ENCODE measurements at regions not wholly inside any gene's neighbourhood (a gene's known extent, or its start where the extent isn't known, plus 50 kb on each side); places are given as distances from the start of the nearest gene placed in this dataset.
"Not testable (repeated sequence)": the region's sequence is repeated elsewhere in the genome, so short reads cannot be mapped to it uniquely, and the experiment has no call there.

DNA sequence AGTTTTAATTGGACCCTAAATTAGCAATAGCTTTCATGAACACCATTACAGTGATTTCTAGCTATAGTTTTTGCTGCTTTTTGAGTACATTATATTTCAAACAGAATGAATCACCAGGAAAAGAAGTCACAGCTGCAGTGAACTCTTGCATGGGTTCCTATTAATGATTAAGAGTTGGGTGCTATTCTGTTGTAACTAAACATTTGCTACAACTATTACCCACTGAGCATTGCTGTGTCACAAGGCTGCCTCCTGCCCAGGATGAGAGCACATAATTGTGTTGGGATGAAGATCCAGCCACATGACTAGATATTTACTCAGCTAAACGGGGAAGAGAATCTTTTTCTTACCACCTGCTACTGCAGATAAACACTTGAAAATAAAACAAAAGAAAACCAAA lies 152.7 kb downstream of the GXYLT1 start:
- no peak for DNase-seq (ENCODE audit: low read depth in 6 of 9, low spot score in 9 of 9)
- Histone ChIP-seq H3K9me3 (ENCODE audit: control insufficient read depth in 2 of 2, insufficient read depth in 1 of 2, low read length in 1 of 2) (no peaks in the 10 kb centered on the region), H3K36me3 (ENCODE audit: control insufficient read depth in 2 of 2, insufficient read depth in 2 of 2, low read length in 1 of 2) (no peaks in the 10 kb centered on the region), H3K27ac (ENCODE audit: low read depth in 1 of 2, low read length in 1 of 2) (no peak overlapping the region), H3K4me3 (ENCODE audit: low read length in 2 of 2) (no peak overlapping the region), H3K27me3 (ENCODE audit: control insufficient read depth in 2 of 2, insufficient read depth in 1 of 2, low read length in 1 of 2) (no peaks in the 10 kb centered on the region), H3K4me1 (ENCODE audit: control insufficient read depth in 2 of 2, insufficient read depth in 2 of 2, low read length in 2 of 2) (no peaks in the 10 kb centered on the region)
- 85% methylated on average over 1 of the region's 1 CpG for WGBS

DNA sequence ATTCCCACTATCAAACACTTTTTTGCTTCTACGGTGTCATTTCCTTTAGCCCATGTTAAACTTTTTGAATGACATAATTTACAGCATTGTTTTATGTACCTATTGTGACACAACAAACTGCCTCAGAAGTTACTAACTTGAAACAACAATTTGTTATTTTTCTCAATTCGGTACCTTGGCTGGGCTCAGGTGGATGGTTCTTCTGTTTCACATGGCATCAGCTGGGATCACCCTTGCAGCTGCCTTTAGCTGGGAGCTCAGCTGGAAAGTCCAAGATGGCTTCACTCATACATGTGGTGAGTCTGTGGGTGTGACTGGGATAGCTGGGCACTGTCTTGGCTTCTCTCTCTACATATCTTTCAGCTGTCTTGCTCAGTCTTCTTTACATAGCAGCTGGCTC lies 156.0 kb downstream of the GXYLT1 start:
- H3K27ac ChIP-seq (ENCODE audit: low read depth in 1 of 2, low read length in 1 of 2): no peak overlapping the region
- H3K36me3 ChIP-seq (ENCODE audit: control insufficient read depth in 2 of 2, insufficient read depth in 2 of 2, low read length in 1 of 2): no peaks in the 10 kb centered on the region
- DNase-seq (ENCODE audit: low read depth in 6 of 9, low spot score in 9 of 9): no peak
- H3K4me3 ChIP-seq (ENCODE audit: low read length in 2 of 2): no peak overlapping the region
- no peaks in the 10 kb centered on the region for H3K4me1 ChIP-seq (ENCODE audit: control insufficient read depth in 2 of 2, insufficient read depth in 2 of 2, low read length in 2 of 2)
- no peaks in the 10 kb centered on the region for H3K27me3 ChIP-seq (ENCODE audit: control insufficient read depth in 2 of 2, insufficient read depth in 1 of 2, low read length in 1 of 2)
- H3K9me3 ChIP-seq (ENCODE audit: control insufficient read depth in 2 of 2, insufficient read depth in 1 of 2, low read length in 1 of 2): no peaks in the 10 kb centered on the region
- whole genome bisulfite sequencing: 99% methylated on average over 2 of the region's 2 CpGs

DNA sequence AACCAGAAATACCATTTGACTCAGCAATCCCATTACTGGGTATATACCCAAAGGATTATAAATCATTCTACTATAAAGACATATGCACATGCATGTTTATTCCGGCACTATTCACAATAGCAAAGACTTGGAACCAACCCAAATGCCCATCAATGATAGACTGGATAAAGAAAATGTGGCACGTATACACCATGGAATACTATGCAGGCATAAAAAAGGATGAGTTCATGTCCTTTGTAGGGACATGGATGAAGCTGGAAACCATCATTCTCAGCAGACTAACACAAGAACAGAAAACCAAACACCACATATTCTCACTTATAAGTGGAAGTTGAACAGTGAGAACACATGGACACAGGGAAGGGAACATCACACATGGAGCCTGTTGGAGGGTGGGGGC lies 158.2 kb downstream of the GXYLT1 start:
- not testable (repeated sequence) for H3K4me1 ChIP-seq (ENCODE audit: control insufficient read depth in 2 of 2, insufficient read depth in 2 of 2, low read length in 2 of 2); DNase-seq (ENCODE audit: low read depth in 6 of 9, low spot score in 9 of 9); H3K27me3 ChIP-seq (ENCODE audit: control insufficient read depth in 2 of 2, insufficient read depth in 1 of 2, low read length in 1 of 2); H3K4me3 ChIP-seq (ENCODE audit: low read length in 2 of 2); H3K36me3 ChIP-seq (ENCODE audit: control insufficient read depth in 2 of 2, insufficient read depth in 2 of 2, low read length in 1 of 2); H3K9me3 ChIP-seq (ENCODE audit: control insufficient read depth in 2 of 2, insufficient read depth in 1 of 2, low read length in 1 of 2); H3K27ac ChIP-seq (ENCODE audit: low read depth in 1 of 2, low read length in 1 of 2)
- WGBS: 97% methylated on average over 2 of the region's 2 CpGs

DNA sequence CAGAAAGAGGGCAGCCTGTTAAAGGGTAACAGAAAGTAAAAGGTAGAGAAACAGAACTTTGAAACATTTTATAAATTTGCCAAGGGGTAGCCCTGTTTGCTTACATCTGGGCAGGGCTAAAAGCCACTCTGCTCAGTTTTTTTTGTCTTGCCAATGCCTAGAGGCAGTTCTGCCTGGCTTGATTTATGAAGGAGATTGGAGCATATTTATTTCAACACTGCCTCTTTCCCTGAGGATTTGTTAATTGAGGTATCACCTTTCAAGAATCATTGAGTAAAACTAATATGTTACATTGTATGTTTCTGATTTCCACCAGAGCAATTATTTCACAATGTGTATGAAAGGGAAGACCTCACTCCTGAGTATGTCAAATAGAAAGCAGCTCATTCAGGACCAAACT lies 160.8 kb downstream of the GXYLT1 start:
- no peak for DNase-seq (ENCODE audit: low read depth in 6 of 9, low spot score in 9 of 9)
- H3K36me3 ChIP-seq (ENCODE audit: control insufficient read depth in 2 of 2, insufficient read depth in 2 of 2, low read length in 1 of 2): no peaks in the 10 kb centered on the region
- H3K27ac ChIP-seq (ENCODE audit: low read depth in 1 of 2, low read length in 1 of 2): no peak overlapping the region
- no peak overlapping the region for H3K4me3 ChIP-seq (ENCODE audit: low read length in 2 of 2)
- H3K27me3 ChIP-seq (ENCODE audit: control insufficient read depth in 2 of 2, insufficient read depth in 1 of 2, low read length in 1 of 2): no peaks in the 10 kb centered on the region
- no peaks in the 10 kb centered on the region for H3K4me1 ChIP-seq (ENCODE audit: control insufficient read depth in 2 of 2, insufficient read depth in 2 of 2, low read length in 2 of 2)
- no peaks in the 10 kb centered on the region for H3K9me3 ChIP-seq (ENCODE audit: control insufficient read depth in 2 of 2, insufficient read depth in 1 of 2, low read length in 1 of 2)

DNA sequence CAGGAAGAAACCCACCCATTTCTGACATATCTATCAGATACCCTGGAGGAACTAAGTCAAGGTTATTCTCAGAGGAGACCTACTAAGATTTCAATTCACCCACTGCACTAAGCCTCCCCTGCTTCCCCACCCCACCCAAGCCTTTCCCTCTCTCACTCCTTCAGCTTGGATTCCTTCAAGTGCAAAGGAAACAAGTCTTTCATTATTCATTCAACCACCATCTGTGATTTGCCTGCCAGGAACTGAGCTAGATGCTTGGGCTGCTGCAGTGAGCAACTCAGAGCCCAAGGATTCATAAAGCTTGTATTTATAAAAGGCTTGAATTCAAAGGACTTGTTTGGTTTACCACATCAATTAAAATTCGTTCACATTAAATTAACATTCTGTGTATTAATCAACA lies 161.3 kb downstream of the GXYLT1 start:
- Histone ChIP-seq H3K4me1 (ENCODE audit: control insufficient read depth in 2 of 2, insufficient read depth in 2 of 2, low read length in 2 of 2) (no peaks in the 10 kb centered on the region), H3K9me3 (ENCODE audit: control insufficient read depth in 2 of 2, insufficient read depth in 1 of 2, low read length in 1 of 2) (no peaks in the 10 kb centered on the region), H3K4me3 (ENCODE audit: low read length in 2 of 2) (no peak overlapping the region), H3K36me3 (ENCODE audit: control insufficient read depth in 2 of 2, insufficient read depth in 2 of 2, low read length in 1 of 2) (no peaks in the 10 kb centered on the region), H3K27me3 (ENCODE audit: control insufficient read depth in 2 of 2, insufficient read depth in 1 of 2, low read length in 1 of 2) (no peaks in the 10 kb centered on the region), H3K27ac (ENCODE audit: low read depth in 1 of 2, low read length in 1 of 2) (no peak overlapping the region)
- DNase-seq (ENCODE audit: low read depth in 6 of 9, low spot score in 9 of 9): no peak
- 46% methylated on average over 1 of the region's 1 CpG for WGBS

DNA sequence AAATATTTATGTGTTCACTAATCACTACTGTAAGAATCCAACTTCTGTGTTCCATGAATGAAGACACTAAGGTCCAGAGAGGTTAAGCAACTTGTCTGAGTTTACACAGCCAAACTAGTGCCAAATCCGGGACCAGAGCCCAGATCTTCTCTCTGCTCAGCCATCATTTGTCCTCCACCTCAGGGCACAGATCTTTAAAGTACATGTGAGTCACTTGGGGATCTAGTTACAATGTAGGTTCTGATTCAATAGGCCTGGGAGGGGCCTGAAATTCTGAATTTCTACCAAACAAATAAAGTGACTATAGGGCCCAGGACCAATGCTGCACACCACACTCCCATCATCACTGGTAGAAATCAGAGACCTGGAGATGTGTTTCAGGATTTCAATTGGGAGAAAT lies 162.9 kb downstream of the GXYLT1 start:
- 95% methylated on average over 1 of the region's 1 CpG for WGBS
- DNase-seq (ENCODE audit: low read depth in 6 of 9, low spot score in 9 of 9): no peak

DNA sequence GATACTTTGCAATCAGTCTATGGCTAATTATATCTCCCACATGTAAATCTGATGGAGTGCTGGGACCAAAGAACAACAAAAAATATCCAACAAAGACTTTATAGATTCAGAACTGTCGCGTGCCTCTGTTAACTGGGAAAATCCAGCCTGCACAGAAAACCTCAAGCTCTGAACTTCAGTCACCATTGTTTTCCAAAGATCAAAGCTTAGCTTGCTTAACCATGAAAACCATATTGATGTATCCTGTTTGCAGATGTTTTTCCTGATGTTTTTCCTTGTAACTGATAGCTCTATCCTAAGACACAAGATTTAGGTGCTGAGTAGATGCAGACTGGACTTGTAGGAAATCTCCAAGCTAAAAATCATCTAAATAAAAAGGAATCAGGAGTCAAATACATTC lies 163.7 kb downstream of the GXYLT1 start:
- Histone ChIP-seq H3K27ac (ENCODE audit: low read depth in 1 of 2, low read length in 1 of 2) (no peak overlapping the region), H3K4me1 (ENCODE audit: control insufficient read depth in 2 of 2, insufficient read depth in 2 of 2, low read length in 2 of 2) (no peaks in the 10 kb centered on the region), H3K4me3 (ENCODE audit: low read length in 2 of 2) (no peak overlapping the region), H3K36me3 (ENCODE audit: control insufficient read depth in 2 of 2, insufficient read depth in 2 of 2, low read length in 1 of 2) (no peaks in the 10 kb centered on the region), H3K27me3 (ENCODE audit: control insufficient read depth in 2 of 2, insufficient read depth in 1 of 2, low read length in 1 of 2) (no peaks in the 10 kb centered on the region), H3K9me3 (ENCODE audit: control insufficient read depth in 2 of 2, insufficient read depth in 1 of 2, low read length in 1 of 2) (no peaks in the 10 kb centered on the region)
- WGBS: 98% methylated on average over 2 of the region's 2 CpGs
- DNase-seq (ENCODE audit: low read depth in 6 of 9, low spot score in 9 of 9): no peak

More for the DNA sequence above, 162.9 kb downstream of the GXYLT1 start:
- Histone ChIP-seq H3K4me1 (ENCODE audit: control insufficient read depth in 2 of 2, insufficient read depth in 2 of 2, low read length in 2 of 2) (no peaks in the 10 kb centered on the region), H3K4me3 (ENCODE audit: low read length in 2 of 2) (no peak overlapping the region), H3K27ac (ENCODE audit: low read depth in 1 of 2, low read length in 1 of 2) (no peak overlapping the region), H3K27me3 (ENCODE audit: control insufficient read depth in 2 of 2, insufficient read depth in 1 of 2, low read length in 1 of 2) (no peaks in the 10 kb centered on the region), H3K36me3 (ENCODE audit: control insufficient read depth in 2 of 2, insufficient read depth in 2 of 2, low read length in 1 of 2) (no peaks in the 10 kb centered on the region), H3K9me3 (ENCODE audit: control insufficient read depth in 2 of 2, insufficient read depth in 1 of 2, low read length in 1 of 2) (no peaks in the 10 kb centered on the region)

DNA sequence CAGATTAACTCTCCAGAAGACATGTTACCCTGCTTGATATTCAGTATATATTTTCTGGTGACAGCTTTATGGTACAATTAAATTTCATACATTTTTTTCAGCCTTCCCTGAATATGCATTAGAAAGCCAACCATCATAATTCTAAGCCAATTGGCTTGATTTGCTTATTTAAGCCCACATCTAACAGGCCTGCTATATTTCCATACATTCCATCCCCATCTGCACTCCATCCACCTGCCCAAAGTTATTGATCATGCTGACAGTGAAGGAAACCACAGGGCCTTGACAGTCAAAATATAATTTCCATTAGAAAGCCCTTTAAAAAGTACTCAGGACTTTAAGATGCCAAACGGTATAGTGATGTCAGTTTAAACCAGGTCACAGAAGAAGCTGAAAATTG lies 164.3 kb downstream of the GXYLT1 start:
- Histone ChIP-seq H3K36me3 (ENCODE audit: control insufficient read depth in 2 of 2, insufficient read depth in 2 of 2, low read length in 1 of 2) (no peaks in the 10 kb centered on the region), H3K9me3 (ENCODE audit: control insufficient read depth in 2 of 2, insufficient read depth in 1 of 2, low read length in 1 of 2) (no peaks in the 10 kb centered on the region), H3K27me3 (ENCODE audit: control insufficient read depth in 2 of 2, insufficient read depth in 1 of 2, low read length in 1 of 2) (no peaks in the 10 kb centered on the region), H3K4me1 (ENCODE audit: control insufficient read depth in 2 of 2, insufficient read depth in 2 of 2, low read length in 2 of 2) (no peaks in the 10 kb centered on the region), H3K4me3 (ENCODE audit: low read length in 2 of 2) (no peak overlapping the region), H3K27ac (ENCODE audit: low read depth in 1 of 2, low read length in 1 of 2) (no peak overlapping the region)
- 82% methylated on average over 1 of the region's 1 CpG for WGBS
- DNase-seq (ENCODE audit: low read depth in 6 of 9, low spot score in 9 of 9): no peak

DNA sequence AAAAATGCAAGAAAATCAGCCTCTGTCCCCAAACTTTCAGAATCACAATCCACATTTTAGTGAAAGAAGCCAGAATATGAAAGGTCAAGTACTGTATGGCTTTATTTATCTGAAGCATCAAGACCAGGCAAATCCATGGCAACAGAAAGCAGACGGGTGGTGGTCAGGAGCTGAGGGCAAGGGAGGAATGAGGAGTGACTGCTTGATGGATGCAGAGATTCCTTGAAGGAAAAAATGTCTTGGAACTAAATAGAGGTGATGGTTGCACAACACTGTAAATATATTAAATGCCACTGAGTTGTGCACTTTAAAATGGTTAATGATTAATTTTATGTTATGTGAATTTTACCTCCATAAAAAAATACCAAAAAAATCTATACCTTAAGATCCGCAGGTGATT lies 165.1 kb downstream of the GXYLT1 start:
- no peaks in the 10 kb centered on the region for H3K36me3 ChIP-seq (ENCODE audit: control insufficient read depth in 2 of 2, insufficient read depth in 2 of 2, low read length in 1 of 2)
- no peak for DNase-seq (ENCODE audit: low read depth in 6 of 9, low spot score in 9 of 9)
- H3K9me3 ChIP-seq (ENCODE audit: control insufficient read depth in 2 of 2, insufficient read depth in 1 of 2, low read length in 1 of 2): no peaks in the 10 kb centered on the region
- H3K4me3 ChIP-seq (ENCODE audit: low read length in 2 of 2): no peak overlapping the region
- H3K4me1 ChIP-seq (ENCODE audit: control insufficient read depth in 2 of 2, insufficient read depth in 2 of 2, low read length in 2 of 2): no peaks in the 10 kb centered on the region
- no peaks in the 10 kb centered on the region for H3K27me3 ChIP-seq (ENCODE audit: control insufficient read depth in 2 of 2, insufficient read depth in 1 of 2, low read length in 1 of 2)
- 93% methylated on average over 2 of the region's 2 CpGs for WGBS
- H3K27ac ChIP-seq (ENCODE audit: low read depth in 1 of 2, low read length in 1 of 2): no peak overlapping the region

DNA sequence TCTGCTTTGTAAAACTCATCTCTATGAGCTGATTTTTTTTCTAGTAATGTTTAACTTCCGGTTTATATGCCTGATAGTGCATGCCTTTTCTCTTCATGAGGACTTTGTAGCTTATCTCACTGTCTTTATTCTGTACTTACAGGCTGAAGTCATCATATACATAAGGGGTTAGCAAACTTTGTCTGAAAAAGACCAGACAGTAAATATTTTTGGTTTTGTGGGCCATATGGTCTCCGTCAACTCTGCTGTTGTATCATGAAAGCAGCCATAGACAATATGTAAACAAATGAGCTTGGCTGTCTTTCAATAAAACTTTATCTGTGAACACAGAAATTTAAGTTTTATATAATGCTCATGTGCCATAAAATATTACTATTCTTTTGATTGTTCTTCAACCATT lies 172.1 kb downstream of the GXYLT1 start:
- DNase-seq (ENCODE audit: low read depth in 6 of 9, low spot score in 9 of 9): no peak
- no peaks in the 10 kb centered on the region for H3K4me1 ChIP-seq (ENCODE audit: control insufficient read depth in 2 of 2, insufficient read depth in 2 of 2, low read length in 2 of 2)
- WGBS: 94% methylated on average over 2 of the region's 2 CpGs
- H3K9me3 ChIP-seq (ENCODE audit: control insufficient read depth in 2 of 2, insufficient read depth in 1 of 2, low read length in 1 of 2): no peaks in the 10 kb centered on the region
- H3K36me3 ChIP-seq (ENCODE audit: control insufficient read depth in 2 of 2, insufficient read depth in 2 of 2, low read length in 1 of 2): no peaks in the 10 kb centered on the region
- no peak overlapping the region for H3K27ac ChIP-seq (ENCODE audit: low read depth in 1 of 2, low read length in 1 of 2)
- H3K27me3 ChIP-seq (ENCODE audit: control insufficient read depth in 2 of 2, insufficient read depth in 1 of 2, low read length in 1 of 2): no peaks in the 10 kb centered on the region
- H3K4me3 ChIP-seq (ENCODE audit: low read length in 2 of 2): no peak overlapping the region

Measured in thymus (tissue), 11 donors.